Nephron (organoid): ENCODE measurements at regions not wholly inside any gene's neighbourhood (a gene's known extent, or its start where the extent isn't known, plus 50 kb on each side); places are given as distances from the start of the nearest gene placed in this dataset.
A peak's percentile ranks its signal among the peaks of the same experiment; 100 is the strongest.

Experiments used
- H3K27ac Mint-ChIP-seq, 3 experiments: 2 replicates each; pipeline ENCODE4 v1.8.0; 2020; ENCODE audit warnings: mixed read lengths in 3 of 3, mild to moderate bottlenecking in 2 of 3, moderate library complexity in 1 of 3
- H3K27me3 Mint-ChIP-seq: 2 replicates; pipeline ENCODE4 v1.8.0; 2021; ENCODE audit warnings: low read depth, mild to moderate bottlenecking, moderate library complexity, mixed read lengths
- H3K36me3 Mint-ChIP-seq: 2 replicates; pipeline ENCODE4 v1.8.0; 2020; ENCODE audit warnings: low read depth, mixed read lengths
- H3K4me1 Mint-ChIP-seq: 2 replicates; pipeline ENCODE4 v1.8.0; 2020; ENCODE audit warnings: mixed read lengths
- H3K4me3 Mint-ChIP-seq, 3 experiments: 2 replicates each; pipeline ENCODE4 v1.8.0; 2020; ENCODE audit warnings: mild to moderate bottlenecking in 3 of 3, mixed read lengths in 3 of 3, moderate library complexity in 2 of 3
- H3K9me3 Mint-ChIP-seq: 2 replicates; pipeline ENCODE4 v1.8.0; 2020; ENCODE audit warnings: mixed read lengths
- TF ChIP-seq, protein P1 (sequence below), 3 experiments: fragments of 200-600 bp; sonication (generic); IDR thresholded peaks; one replicate each; pipeline ENCODE4 v1.5.0; 2021; ENCODE audit warnings: antibody characterized with exemption in 3 of 3; ENCODE audit not compliant: unreplicated experiment in 3 of 3

- no peaks in the 10 kb centered on the region for H3K27me3 Mint-ChIP-seq
- H3K36me3 Mint-ChIP-seq: no peaks in the 10 kb centered on the region
- H3K27ac Mint-ChIP-seq: peak overlapping the region in 1 of 3 experiments; percentile 28
- TF ChIP-seq, protein P1, sequence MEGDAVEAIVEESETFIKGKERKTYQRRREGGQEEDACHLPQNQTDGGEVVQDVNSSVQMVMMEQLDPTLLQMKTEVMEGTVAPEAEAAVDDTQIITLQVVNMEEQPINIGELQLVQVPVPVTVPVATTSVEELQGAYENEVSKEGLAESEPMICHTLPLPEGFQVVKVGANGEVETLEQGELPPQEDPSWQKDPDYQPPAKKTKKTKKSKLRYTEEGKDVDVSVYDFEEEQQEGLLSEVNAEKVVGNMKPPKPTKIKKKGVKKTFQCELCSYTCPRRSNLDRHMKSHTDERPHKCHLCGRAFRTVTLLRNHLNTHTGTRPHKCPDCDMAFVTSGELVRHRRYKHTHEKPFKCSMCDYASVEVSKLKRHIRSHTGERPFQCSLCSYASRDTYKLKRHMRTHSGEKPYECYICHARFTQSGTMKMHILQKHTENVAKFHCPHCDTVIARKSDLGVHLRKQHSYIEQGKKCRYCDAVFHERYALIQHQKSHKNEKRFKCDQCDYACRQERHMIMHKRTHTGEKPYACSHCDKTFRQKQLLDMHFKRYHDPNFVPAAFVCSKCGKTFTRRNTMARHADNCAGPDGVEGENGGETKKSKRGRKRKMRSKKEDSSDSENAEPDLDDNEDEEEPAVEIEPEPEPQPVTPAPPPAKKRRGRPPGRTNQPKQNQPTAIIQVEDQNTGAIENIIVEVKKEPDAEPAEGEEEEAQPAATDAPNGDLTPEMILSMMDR (IDR thresholded peaks at IDR 0.05; ENCODE audit: unreplicated experiment in 3 of 3): no peak
- H3K4me3 Mint-ChIP-seq: no peak overlapping the region
- H3K4me1 Mint-ChIP-seq: peaks cover 22% of the 10 kb centered on the region
- no peaks in the 10 kb centered on the region for H3K9me3 Mint-ChIP-seq
Measured at GRCh38 chr1:185492089-185492825, 175.2 kb upstream of the IVNS1ABP start.

GRCh38 chr1:185491604-185492003, 174.6 kb upstream of the IVNS1ABP start:
- H3K4me1 Mint-ChIP-seq: peaks cover 24% of the 10 kb centered on the region
- TF ChIP-seq, protein P1 (IDR thresholded peaks at IDR 0.05; ENCODE audit: unreplicated experiment in 3 of 3): no peak
- no peak overlapping the region for H3K4me3 Mint-ChIP-seq
- H3K36me3 Mint-ChIP-seq: no peaks in the 10 kb centered on the region
- peak overlapping the region in 1 of 3 experiments; percentile 28 for H3K27ac Mint-ChIP-seq
- H3K27me3 Mint-ChIP-seq: no peaks in the 10 kb centered on the region
- no peaks in the 10 kb centered on the region for H3K9me3 Mint-ChIP-seq

- H3K27ac Mint-ChIP-seq: peak overlapping the region; percentile 50 to 85 (median 53)
- H3K4me1 Mint-ChIP-seq: peaks cover 24% of the 10 kb centered on the region
- TF ChIP-seq, protein P1 (IDR thresholded peaks at IDR 0.05; ENCODE audit: unreplicated experiment in 3 of 3): no peak
- H3K4me3 Mint-ChIP-seq: no peak overlapping the region
- no peaks in the 10 kb centered on the region for H3K9me3 Mint-ChIP-seq
- H3K27me3 Mint-ChIP-seq: peaks cover 4% of the 10 kb centered on the region
- no peaks in the 10 kb centered on the region for H3K36me3 Mint-ChIP-seq
Measured at GRCh38 chr1:185490924-185491323, 173.9 kb upstream of the IVNS1ABP start.

DNA sequence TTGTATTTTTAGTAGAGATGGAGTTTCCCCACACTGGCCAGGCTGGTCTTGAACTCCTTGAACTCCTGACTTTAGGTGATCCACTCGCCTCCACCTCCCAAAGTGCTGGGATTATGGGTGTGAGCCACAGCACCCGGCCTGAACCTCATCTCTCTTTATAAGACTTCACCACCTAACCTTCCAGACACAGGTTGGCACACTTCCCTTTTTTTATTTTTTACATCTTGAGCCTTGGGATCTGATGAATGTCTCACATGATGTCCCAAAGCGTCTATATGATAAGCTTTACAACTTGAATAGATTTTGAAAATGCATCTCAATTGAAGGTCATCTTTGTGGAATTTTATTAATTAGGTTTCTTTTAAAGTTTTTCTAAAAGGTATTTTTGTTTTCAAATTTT, 172.4 kb upstream of the IVNS1ABP start:
- Mint-ChIP-seq H3K4me1 (peaks cover 26% of the 10 kb centered on the region), H3K27ac (peak overlapping the region; percentile 80 to 91 (median 85)), H3K27me3 (peaks cover 8% of the 10 kb centered on the region), H3K4me3 (no peak overlapping the region), H3K9me3 (no peaks in the 10 kb centered on the region), H3K36me3 (no peaks in the 10 kb centered on the region)
- TF ChIP-seq, protein P1 (IDR thresholded peaks at IDR 0.05; ENCODE audit: unreplicated experiment in 3 of 3): no peak

GRCh38 chr1:185488808-185489207, 171.8 kb upstream of the IVNS1ABP start:
- no peak overlapping the region for H3K4me3 Mint-ChIP-seq
- TF ChIP-seq, protein P1 (IDR thresholded peaks at IDR 0.05; ENCODE audit: unreplicated experiment in 3 of 3): no peak

DNA sequence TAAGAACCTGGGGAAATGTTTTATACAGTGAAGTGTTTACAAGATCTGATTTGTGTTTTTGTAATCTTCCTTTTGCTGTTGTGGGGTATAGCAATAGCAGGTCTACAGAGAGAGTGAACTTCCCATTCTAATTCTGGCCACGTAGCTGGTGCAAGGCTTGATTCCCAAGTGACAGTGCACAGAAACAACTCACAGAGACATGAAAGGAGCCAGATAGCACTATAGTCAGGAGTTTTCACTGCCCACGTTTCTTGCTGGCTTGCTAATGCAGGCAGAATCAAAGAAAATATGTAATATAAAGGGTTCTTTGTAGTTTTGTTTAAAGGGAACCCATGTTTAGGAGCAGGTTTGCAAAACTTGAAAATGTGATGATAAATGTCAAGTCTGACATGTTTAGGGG, 170.9 kb upstream of the IVNS1ABP start:
- Mint-ChIP-seq H3K27ac (peak overlapping the region; percentile 85 to 91 (median 87)), H3K9me3 (no peaks in the 10 kb centered on the region), H3K36me3 (no peaks in the 10 kb centered on the region), H3K4me3 (no peak overlapping the region), H3K4me1 (peaks cover 33% of the 10 kb centered on the region), H3K27me3 (peaks cover 8% of the 10 kb centered on the region)
- TF ChIP-seq, protein P1 (IDR thresholded peaks at IDR 0.05; ENCODE audit: unreplicated experiment in 3 of 3): no peak

More at GRCh38 chr1:185488808-185489207, 171.8 kb upstream of the IVNS1ABP start:
- Mint-ChIP-seq H3K9me3 (no peaks in the 10 kb centered on the region), H3K27me3 (peaks cover 8% of the 10 kb centered on the region), H3K4me1 (peaks cover 32% of the 10 kb centered on the region), H3K36me3 (no peaks in the 10 kb centered on the region), H3K27ac (peak overlapping the region; percentile 80 to 91 (median 85))
